NCI-H1694 (cell line): ENCODE measurements at regions not wholly inside any gene's neighbourhood (a gene's known extent, or its start where the extent isn't known, plus 50 kb on each side); places are given as distances from the start of the nearest gene placed in this dataset.
A peak's percentile ranks its signal among the peaks of the same experiment; 100 is the strongest.

Source experiments
- DNase-seq: peaks from one replicate; lab custom pipeline; 2025; lab: John Stamatoyannopoulos, UW

- DNase-seq: no peak
Observed at GRCh38 chr1:104699433-104699832, 949.7 kb downstream of the AMY1C start.

- no peak for DNase-seq
Observed at GRCh38 chr1:104702731-104703130, 953.0 kb downstream of the AMY1C start.

GRCh38 chr1:104706631-104707147 is 957.0 kb downstream of the AMY1C start:
- no peak for DNase-seq

- DNase-seq: no peak
Observed at GRCh38 chr1:104718752-104719151, 969.1 kb downstream of the AMY1C start.

GRCh38 chr1:104720741-104721140 is 971.0 kb downstream of the AMY1C start:
- DNase-seq: no peak

GRCh38 chr1:104726917-104727316 is 977.2 kb downstream of the AMY1C start:
- DNase-seq: no peak

GRCh38 chr1:104733866-104734265 is 984.2 kb downstream of the AMY1C start:
- DNase-seq: no peak

GRCh38 chr1:104745875-104746274 is 996.2 kb downstream of the AMY1C start:
- DNase-seq: no peak

GRCh38 chr1:104746994-104747393 is 997.3 kb downstream of the AMY1C start:
- no peak for DNase-seq

GRCh38 chr1:104760017-104760416 is 1010.3 kb downstream of the AMY1C start:
- DNase-seq: no peak

- DNase-seq: no peak
Observed at GRCh38 chr1:104761961-104762570, 1012.4 kb downstream of the AMY1C start.

GRCh38 chr1:104765085-104765484 is 1015.4 kb downstream of the AMY1C start:
- DNase-seq: no peak

- no peak for DNase-seq
Observed at GRCh38 chr1:104768466-104768865, 1018.8 kb downstream of the AMY1C start.

- DNase-seq: peak; percentile 33
Observed at GRCh38 chr1:104780470-104781078, 1030.9 kb downstream of the AMY1C start.

- no peak for DNase-seq
Observed at GRCh38 chr1:104785575-104786187, 1036.0 kb downstream of the AMY1C start.

GRCh38 chr1:104787866-104788510 is 1038.3 kb downstream of the AMY1C start:
- DNase-seq: no peak

GRCh38 chr1:104791030-104791429 is 1041.3 kb downstream of the AMY1C start:
- DNase-seq: no peak

GRCh38 chr1:104794035-104794434 is 1044.3 kb downstream of the AMY1C start:
- DNase-seq: no peak

GRCh38 chr1:104795931-104796330 is 1046.2 kb downstream of the AMY1C start:
- no peak for DNase-seq

- DNase-seq: no peak
Observed at GRCh38 chr1:104797982-104798381, 1048.3 kb downstream of the AMY1C start.

- no peak for DNase-seq
Observed at GRCh38 chr1:104801344-104801743, 1051.6 kb downstream of the AMY1C start.

GRCh38 chr1:104804147-104804546 is 1054.4 kb downstream of the AMY1C start:
- no peak for DNase-seq

- no peak for DNase-seq
Observed at GRCh38 chr1:104807590-104807989, 1057.9 kb downstream of the AMY1C start.
